ENCODE measurements at regions not wholly inside any gene's neighbourhood (a gene's known extent, or its start where the extent isn't known, plus 50 kb on each side); places are given as distances from the start of the nearest gene placed in this dataset.
"Not testable (repeated sequence)": the region's sequence is repeated elsewhere in the genome, so short reads cannot be mapped to it uniquely, and the experiment has no call there.

DNA sequence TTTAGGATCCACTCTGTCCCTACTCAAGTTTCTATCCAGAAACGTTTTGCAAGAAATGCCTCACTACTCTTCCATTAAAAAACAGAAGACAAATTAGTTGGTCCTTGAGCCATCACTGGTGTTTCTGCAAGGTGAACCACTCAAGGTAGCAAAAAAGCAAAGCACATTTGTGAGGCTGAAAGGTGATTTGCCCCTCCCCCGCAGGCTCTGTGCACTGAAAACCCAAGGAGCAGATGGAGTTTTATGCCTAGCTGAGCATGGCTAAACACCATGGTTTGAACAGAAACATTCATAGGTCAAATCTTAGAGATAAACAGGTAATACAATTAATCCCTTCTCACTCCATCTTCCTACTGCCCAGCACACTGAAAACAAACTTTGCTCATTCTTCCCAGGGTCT, 538.2 kb upstream of the CDH5 start:
- DNase-seq, result no peak

DNA sequence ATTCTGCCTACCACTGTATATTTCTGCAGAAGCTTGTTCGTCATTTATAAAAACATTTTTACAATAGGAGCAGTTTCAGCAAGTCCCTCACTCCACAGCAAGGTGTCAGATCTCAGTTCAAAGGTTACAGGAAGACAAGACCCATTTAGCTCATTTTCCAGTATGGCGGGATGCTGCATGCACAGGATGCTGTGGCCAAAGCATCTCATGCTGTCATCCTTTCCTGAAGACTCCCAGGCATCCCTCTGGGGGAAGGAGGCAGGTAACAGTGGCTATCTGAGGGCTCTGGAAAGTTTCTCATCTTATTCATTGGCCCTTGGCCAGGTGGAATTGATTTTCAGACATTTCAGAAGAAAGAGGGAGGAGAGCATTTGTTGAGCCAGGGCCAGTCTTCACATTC, 539.3 kb upstream of the CDH5 start:
- DNase-seq, result no peak

DNA sequence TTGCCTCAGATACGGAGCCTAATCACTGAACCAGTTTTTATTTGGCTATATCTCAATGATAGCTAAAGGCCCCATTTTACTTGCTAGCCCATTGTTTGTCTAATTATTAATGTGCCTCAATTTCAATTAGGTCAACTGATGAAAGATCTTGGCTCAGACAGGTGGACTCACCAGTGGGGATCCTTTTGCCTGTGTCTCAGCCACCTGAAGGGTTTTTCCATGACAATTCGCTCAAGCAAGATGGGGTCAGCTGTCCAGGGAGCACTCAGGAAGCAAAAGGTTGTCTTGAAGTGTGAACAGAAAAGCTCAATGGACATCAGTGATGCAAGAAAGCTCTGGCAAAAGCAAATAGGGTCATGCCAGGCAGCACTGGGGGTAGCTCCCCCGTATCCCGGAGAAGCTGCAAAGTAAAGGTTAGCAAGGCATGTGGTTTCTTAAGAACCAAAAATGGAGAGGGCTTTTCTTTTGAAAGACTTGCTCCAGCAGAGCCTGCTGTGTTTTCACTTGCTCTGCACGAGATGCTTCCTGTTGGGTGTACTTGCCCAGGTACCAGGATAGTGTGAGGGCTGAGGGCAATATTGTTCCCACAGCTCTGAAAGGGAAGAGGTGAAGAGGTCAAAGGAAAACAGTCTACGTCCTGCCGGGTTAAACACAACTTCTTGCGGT, 541.2 kb upstream of the CDH5 start:
- no peak for DNase-seq

DNA sequence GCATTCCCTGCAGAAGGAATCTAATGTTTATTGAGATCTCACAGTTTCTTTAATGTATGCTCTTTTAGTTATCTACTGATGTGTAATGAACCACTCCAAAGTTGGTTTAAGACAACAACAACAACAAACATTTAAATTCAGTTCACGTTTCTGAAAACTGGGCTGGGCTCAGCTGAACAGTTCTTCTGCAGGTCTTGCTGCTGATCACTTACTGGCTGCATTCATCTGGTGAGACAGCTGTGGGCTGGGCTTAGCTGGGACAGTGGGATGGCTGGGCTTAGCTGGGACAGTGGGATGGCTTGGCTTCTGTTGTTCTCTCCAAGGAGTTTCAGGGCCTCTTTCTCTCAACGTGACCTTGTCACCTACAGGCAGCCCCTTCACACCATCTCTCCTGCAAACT, 544.3 kb upstream of the CDH5 start:
- DNase-seq, result no peak

DNA sequence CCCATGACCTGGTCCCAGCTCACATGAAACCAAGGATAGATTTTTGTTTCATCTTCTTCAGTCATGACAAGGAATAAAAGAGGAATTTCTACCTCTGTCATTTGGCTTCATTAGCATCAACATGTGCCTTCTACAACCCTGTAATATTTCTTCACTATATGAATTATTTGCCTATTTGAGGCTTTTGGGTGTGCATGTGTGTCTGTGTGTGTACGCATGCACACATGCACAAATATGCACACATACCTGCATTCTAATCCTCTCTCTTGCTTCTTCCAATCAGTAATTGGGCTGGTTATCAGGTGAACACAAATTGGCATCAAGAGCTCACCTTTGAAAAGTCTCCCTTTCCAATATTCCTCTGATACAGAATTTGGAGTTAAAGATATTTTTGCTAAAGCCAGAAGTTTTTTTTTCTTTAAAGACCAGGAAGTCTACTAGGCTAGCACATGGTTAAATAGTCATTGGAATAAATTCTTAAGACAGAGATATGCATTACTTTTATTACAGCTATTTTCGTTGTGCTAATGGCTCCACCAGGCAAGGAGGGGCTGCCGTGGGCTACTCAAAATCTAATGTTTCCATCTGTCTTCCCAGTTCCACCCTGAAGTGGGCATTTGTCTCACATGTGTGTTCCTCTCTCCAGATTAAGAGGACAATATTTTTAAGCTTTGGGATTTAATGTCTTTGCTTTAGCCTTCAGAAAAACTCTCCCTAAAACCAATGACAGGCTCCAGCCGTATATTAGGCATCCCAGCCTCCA, 547.2 kb upstream of the CDH5 start:
- no peak for DNase-seq

DNA sequence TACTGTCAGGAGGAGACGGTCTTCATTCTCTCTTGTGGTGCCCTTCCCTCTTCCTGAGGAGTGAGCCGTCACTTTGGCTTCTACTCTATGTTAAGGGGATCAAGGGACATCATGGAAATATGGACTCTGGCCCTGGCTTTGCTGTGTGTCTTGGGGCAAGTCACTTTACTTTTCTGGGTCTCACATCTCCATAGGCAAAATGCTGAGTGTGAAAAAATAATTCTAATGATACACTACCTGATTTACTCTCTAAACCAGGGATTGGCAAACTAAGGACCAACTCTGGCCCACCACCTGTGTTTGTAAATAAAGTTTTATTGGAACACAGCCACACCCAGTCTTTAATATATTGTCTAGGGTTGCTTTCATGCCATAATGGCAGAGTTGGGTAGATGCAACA, 548.7 kb upstream of the CDH5 start:
- DNase-seq, result no peak

DNA sequence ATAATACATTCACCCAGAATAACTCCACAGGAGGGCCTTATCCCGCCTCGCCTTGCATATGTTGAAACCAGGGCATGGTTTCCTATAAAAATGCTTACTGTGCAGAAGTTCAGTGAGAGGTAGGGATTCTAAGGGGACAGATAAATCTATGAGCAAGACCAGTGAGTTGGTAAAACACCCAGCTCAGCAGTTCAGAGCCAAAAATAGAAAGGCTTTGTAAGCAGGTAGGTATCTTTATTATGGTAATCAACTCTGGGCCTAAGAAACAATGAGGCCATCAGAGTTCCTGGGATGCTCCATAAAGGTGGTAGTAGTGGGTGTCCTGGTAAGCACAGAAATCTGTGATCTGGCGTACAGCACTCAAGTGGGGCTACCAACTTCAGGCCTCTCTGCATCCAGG, 549.4 kb upstream of the CDH5 start:
- DNase-seq, result no peak

DNA sequence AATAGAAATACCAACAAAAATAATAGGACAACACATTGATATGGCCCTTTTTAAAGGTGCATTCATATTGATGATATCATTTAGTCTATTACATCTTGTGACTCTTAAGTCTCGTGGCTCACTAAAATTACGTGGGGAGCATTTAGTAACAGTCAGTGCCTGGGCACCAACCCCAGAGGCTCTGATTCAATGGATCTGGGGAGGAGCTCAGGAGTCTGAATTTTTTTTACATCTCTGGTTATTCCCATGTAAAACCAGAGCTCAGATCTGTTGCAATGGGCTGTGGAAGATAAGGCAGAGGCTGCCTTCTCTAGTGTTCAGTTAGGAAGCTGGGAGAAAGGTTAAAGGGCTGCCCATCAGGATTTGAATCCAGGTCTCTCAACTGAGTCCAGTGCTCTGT, 549.9 kb upstream of the CDH5 start:
- no peak for DNase-seq

DNA sequence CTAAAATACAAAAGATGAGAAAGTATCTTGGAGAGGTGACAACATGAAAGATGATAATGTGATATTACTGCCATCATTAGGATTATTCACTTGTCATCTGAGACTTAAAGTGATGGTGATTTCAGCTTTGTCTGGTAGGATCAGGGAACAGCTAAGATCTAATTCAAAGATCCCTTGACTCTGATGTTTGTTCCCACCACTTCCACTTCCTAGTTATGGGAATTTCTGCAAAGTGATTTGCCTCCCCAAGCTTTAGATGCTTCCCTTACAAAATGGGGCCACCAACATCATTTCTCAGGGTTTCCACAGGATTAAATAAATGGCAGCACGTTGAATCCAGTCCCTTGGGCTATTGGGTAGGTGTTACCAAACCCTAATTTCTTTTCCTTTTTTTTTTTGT, 550.8 kb upstream of the CDH5 start:
- no peak for DNase-seq

DNA sequence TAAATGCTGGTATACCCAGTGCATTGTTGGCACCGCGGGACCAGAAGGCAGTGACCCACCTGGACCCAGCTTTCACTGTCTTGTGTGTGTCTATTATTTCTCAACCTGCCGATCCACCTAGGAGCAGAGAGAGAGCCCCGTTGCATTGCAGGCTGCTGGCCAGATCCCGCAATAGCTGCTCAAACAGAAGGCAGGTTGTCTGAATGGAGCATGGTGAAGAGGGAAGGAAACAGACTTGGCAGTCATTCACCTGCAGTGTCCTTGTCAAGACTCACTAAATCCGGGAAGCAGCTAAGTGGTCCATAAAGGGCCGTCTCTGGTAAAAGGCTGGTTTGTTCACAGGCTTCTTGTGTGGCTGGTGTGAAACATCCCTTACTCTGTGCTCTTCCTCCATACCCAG, 552.6 kb upstream of the CDH5 start:
- DNase-seq, result not testable (repeated sequence)

DNA sequence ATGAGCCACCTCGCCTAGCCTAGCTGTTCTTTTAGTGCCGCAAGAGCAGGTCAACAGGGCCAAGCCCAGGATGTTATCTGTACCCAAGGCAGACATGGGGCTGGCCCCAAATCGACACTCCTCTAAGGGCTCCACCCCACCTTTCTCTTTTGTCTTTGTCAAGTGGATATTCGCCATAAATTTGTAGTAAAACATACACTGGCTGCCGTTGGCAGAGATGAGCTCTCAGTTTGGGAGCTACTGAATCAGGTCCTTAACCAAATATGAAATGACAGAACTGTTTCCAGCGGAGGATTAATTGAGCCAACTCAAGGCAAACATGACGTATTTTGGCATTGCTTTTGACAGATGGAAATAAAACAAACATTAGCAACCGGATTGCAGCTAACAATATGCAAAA, 556.9 kb upstream of the CDH5 start:
- DNase-seq, result no peak

DNA sequence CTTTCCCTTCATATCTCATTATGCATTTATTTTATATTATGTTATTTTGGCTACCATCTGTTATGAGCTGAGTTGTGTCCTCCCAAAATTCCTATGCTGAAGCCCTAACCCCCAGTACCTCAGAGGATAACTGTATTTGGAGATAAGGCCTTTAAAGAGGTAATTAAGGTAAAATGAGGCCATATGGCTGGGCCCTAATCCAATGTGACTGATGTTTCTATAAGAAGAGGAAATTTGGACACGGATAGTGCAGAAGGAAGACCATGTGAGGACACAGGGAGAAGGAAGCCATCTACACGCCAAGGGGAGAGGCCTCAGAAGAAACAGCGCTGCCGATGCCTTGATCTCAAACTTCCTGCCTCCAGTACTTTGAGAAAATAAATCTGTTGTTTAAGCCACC, 557.7 kb upstream of the CDH5 start:
- DNase-seq, result no peak

DNA sequence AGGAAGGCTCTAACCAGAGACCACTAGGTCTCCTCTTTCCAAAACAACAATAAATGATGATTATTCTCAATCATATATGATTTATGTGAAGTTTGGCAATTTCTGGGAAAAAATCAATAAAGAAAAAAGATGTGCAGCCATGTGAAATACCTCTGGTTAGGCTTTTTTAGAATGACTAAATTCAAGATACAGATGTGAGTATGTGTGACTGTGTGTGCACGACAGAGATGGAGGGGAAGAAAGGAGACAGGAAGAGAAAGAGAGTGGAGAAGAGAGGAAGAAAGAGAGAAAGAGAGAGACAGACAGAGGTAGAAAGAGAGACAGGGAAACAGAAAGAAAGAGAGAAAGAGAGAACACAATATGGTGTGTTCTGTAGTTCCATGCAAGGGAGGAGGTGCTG, 558.6 kb upstream of the CDH5 start:
- DNase-seq, result no peak

DNA sequence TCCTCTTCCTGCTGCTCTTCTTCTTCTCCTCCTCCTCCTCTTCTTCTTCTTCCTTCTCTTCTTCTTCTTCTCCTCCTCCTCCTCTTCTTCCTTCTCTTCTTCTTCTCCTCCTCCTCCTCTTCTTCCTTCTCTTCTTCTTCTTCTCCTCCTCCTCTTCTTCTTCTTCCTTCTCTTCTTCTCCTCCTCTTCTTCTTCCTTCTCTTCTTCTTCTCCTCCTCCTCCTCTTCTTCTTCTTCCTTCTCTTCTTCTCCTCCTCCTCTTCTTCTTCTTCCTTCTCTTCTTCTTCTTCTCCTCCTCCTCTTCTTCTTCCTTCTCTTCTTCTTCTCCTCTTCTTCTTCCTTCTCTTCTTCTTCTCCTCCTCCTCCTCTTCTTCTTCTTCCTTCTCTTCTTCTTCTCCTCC, 560.8 kb upstream of the CDH5 start:
- DNase-seq, result not testable (repeated sequence)

DNA sequence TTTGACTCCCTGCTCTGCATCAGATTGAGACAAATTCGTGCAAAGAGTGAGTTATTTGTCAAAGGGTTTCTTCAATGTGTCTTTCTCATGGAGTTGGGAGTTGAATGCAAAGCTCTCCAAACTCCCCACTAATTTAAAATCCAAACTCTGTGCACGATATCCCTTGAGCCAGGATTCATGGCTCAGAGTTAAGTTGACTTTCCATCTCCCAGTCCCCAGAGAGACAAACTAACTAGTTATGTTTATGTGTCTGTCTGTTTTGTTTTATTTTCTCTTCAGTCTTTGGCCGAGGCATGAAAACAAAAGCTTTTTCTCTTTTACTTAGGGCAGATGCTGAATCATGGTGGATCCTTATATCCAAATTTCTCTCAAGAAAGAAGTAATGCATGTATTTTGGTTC, 570.0 kb upstream of the CDH5 start:
- no peak for DNase-seq

DNA sequence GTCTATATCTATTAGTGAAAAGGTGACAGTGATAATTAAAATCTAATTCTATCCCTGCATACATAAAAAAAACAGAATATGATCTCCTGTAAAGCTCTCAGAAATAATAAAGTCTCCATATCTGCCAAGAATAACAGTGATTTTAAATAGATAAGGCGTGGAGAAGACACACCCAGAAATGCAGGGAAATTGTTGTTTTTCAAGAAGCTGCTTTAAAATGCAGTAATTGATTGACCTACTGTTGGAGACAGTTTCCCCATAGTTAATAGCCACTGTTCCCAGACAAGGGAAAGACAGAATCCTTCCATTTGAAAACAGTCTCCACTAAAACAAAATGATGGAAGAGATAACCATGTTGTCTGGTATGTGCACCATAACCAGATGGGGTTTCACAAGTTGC, 571.5 kb upstream of the CDH5 start:
- DNase-seq, result no peak

DNA sequence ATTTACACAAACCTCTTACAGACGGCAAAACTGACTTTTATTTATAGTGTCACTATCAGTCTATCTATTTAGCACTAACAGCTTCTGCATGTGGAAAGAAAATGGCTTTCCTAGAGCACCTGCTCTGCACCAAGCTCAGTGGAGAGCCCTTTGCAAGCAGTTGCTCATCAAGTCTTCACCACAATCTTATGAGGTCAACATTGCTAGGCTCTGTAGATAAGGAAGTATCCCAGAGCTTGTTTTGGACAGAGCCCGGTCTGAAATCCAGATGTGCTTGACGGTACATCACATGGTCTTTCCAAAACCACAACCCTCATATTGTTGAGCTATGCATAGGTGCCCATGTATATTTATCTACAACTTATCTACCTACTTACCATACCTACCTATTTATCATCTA, 572.7 kb upstream of the CDH5 start:
- DNase-seq, result peak; percentile 3

DNA sequence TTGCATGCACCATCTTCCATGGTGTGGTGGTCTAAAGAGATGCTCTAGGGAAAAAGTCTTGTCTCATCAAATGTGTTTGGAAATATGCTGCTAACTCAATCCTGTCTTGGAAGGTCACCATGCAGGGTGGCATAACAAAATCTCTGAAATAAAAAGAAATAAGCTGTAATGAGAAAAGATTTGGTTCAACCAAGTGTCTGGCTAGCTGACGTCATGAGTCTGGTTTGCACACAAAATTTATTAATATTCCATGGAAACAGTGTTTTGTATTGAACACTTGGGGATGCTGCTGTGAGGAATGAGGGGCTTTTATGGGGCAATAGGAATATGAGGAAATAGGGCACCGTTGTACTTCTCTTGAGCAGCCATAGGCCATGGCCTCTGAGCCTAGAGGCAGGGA, 575.7 kb upstream of the CDH5 start:
- DNase-seq, result no peak

DNA sequence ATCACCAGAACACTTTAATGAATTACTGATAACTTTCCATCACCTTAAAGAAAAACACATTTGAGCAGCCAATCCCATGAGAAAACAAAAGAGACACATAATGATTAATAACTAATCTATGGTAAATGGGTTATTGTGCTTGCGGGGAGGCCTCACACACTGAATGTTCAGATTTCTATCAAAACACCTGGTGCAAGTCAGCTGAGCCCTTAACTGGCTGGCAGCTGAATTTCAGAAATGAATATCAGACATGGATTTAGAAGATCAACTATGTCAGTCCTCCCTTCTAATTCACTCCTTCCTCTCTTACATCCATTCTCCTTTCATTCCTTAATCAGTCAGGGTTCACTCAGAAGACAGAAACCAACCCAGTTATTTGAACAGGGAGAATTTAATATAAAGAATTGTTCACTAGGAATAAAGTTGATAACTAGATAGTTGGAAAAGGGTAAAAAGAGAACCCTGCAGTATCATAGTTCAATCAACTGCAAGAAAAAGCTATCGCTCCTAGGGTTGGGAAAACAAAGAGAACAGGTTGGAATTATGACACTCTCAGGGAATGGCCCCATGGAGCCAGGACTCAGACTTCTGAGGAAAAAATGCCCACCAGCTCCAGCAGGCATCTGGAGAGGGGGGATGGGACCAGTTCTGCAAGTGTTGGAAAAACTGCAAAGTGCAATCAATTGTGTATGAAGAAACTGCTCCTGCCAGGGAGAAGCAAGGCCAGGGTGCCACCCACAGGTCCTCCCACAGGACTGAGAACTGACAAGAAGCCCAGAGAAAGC, 577.1 kb upstream of the CDH5 start:
- DNase-seq, result no peak

DNA sequence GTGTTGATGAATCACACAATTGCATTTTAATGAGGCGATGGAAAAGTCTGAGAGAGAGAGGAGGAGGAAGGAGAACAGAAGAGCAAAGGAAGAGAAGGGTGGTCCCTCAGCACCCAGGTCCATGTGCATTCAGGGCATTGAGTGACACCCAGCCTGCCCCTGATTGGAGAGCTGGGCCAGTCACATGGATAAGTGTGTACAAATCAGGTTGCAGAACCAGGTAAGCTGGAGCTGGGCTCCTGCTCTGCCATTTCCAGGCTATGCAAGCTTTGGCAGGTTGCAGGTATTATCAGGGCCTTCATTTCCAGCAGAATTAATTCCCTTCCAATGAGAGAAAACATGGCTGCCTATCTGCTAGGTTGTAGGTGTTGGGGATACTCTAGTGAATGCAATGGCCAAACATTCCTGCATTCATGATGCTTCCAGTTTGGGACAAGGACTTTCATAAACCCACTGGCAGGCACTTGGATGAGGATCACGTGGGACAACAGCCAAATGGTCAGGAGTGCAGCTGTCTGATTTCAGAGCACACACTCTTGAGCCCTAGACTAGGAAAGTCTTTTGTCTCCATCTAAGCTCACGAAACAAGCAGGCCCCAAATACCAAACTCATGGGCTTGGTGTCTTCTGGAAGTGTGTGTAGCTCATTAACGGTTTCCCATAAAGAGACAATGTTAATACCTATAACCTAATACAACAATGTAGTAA, 577.9 kb upstream of the CDH5 start:
- no peak for DNase-seq

DNA sequence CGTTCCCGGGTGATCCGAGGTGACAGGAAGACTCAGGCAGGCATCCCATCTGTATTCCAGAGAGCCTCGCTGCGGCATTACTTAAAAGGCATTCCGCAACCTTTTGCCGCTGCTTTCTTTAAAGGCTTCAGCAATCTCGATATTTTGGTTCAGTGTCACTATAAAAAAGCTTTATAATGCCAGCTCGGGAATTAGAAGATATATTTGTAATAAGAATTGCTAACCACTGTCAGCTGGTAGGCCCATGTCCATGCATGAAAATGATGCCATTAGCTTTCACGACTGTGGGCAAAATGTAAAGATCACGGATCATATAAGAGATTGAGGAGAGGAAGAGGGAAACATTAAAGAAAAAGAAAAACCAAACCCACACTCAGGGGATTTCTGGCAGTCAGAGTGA, 578.6 kb upstream of the CDH5 start:
- DNase-seq, result no peak

DNA sequence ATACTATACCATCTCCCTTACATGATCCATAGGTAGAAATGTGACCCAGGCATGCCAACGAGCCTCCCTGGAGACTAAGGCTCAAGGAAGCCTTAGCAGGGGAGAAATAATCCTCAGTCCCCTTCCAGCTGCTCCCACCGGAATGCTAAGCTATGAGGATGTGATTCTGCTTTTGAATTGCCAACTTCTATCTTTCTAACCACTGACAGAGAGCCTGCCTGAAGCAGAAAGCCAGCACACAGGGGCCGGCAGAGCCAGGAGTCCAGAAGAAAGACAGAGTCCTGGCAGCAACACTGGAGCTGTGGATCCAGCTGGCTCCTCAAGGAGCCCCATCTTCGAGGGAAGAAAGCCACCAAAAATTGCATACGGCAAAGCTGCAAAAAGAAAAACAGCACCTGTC, 579.6 kb upstream of the CDH5 start:
- DNase-seq, result no peak

DNA sequence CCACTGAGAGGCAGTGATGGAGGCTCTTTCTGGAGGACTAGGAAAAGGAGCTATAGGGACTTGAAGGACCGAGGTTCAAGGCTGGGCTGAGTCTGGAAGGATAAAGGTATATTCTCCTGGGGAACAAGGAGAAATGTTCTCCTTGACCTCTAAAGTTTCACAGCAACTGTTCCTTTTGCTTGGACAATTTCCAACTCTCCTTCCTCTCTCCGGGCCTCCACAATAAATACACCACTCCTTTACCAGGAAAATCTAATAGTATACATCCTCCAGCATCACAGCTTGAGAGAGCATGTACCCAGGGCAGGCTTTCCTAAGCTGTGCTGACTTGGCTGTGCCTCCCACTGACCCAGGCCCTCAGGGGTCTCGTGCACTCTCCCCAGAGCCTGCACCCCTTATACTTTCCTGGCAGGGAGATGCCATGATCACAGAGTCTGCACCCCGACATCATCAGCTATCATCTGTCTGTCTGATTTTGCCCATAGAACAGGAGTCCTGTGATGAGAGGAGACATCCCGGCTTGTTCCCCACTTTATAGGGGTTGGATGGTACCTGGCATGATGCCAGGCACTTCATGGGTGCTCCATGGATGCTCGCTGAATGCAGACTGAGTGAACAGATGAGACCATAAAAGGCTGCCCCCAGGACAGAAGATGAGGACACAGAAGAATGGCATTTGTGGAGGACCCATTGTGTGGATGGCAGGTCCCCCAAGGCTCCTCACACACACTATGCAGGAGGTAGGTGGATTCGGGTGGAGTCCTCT, 582.6 kb upstream of the CDH5 start:
- DNase-seq, result no peak
